ENCODE measurements at regions not wholly inside any gene's neighbourhood (a gene's known extent, or its start where the extent isn't known, plus 50 kb on each side); places are given as distances from the start of the nearest gene placed in this dataset.

DNA sequence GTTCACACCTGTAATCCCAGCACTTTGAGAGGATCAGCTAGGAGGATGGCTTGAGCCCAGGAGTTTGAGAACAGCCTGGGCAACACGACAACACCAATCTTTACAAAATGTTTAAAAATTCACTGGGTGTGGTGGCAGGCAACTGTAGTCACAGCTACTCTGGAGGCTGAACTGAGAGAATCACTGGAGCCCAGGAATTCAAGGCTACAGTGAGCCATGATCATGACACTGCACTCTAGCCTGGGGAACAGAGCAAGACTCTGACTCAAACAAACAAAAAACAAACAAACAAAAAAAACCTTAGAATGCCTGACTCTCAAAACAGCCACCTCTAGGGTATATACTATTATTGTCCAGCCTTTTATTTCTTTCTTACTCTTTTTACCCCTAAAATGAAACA is 56.5 kb upstream of the PAPSS2 start:
- WGBS (ENCODE audit: insufficient coverage, low coverage, missing lambda C conversion rate): 0% methylated on average over 1 of the region's 1 CpG
- DNase-seq (ENCODE audit: extremely low read depth in 1 of 4, low spot score in 3 of 4) (peak in 1 of 4 experiments; percentile 7), FAIRE-seq (peak; percentile 19), ATAC-seq (peak; percentile 64)
- no TSS peak for BruUV-seq (replicated peaks)
- Histone ChIP-seq H4K20me1 (replicated peaks; ENCODE audit: control insufficient read depth, insufficient read depth, low read length) (no peaks in the 10 kb centered on the region), H3K36me3 (ENCODE audit: control insufficient read depth, insufficient read depth, low read length) (no peaks in the 10 kb centered on the region), H3K79me2 (ENCODE audit: control insufficient read depth, insufficient read depth, low read length) (no peaks in the 10 kb centered on the region), H3K4me1 (replicated peaks in 1 of 2; ENCODE audit: control insufficient read depth in 2 of 2, insufficient read depth in 2 of 2, low read length in 2 of 2) (no peaks in the 10 kb centered on the region; a peak in 1 of 5 replicates), H3K27ac (ENCODE audit: extremely low read depth, low read depth, low read length) (no peak overlapping the region), H3K9me3 (replicated peaks; ENCODE audit: control insufficient read depth, insufficient read depth, low read depth, low read length) (no peaks in the 10 kb centered on the region), H3K27me3 (ENCODE audit: control insufficient read depth in 2 of 2, insufficient read depth in 2 of 2, low read length in 2 of 2) (peaks cover 0 to 2% of the 10 kb centered on the region in 2 experiments; a peak in 1 of 5 replicates), H3K4me2 (ENCODE audit: insufficient read depth, low read length) (no peak overlapping the region), H3K4me3 (no peak overlapping the region), H3K9me1 (ENCODE audit: control insufficient read depth, insufficient read depth, low read length) (no peaks in the 10 kb centered on the region), H2AFZ (ENCODE audit: low read depth, low read length) (no peak overlapping the region), H3K9ac (ENCODE audit: insufficient read depth in 1 of 2, low read depth in 2 of 2, low read length in 2 of 2) (no peak overlapping the region)
- POLR2A ChIA-PET: interaction anchor here (1.1 kb wide), 1 partner anchor 11 kb away, joined by 3 read pairs; no protein-coding TSS in a partner anchor
- in situ Hi-C loops (cut with MboI) (no loop called here), intact Hi-C loops (cut with micrococcal nuclease) (no loop called here)
- TF ChIP-seq NFE2 (IDR thresholded peaks at IDR 0.05; ENCODE audit: low read depth) (peak; percentile 44), ZNF253 (CRISPR knock-in tag; conservative IDR thresholded peaks at IDR 0.05) (no peak)
- CTCF ChIA-PET (ENCODE audit: low intra/inter-chr PET ratio): no interaction called here

DNA sequence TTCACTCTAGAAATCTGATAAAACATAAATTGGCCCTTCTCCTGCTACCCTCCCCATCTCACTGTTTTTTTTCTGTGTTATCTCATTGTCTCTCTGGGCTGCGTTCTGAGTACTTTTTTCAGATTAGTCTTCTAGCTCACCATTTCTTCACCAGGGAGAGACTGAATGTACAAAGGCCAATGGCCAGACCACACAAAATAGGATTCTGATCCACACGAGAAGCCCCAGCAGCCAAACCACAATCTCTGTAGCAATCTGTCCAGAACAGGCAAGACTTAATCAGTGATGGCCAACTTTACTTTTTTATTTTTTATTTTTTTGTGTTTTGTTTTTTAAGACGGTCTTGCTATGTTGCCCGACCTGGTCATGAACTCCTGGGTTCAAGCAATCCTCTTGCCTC is 55.9 kb upstream of the PAPSS2 start:
- POLR2A ChIA-PET: interaction anchor here (1.1 kb wide), 1 partner anchor 11 kb away, joined by 3 read pairs; no protein-coding TSS in a partner anchor
- H4K20me1 ChIP-seq (replicated peaks; ENCODE audit: control insufficient read depth, insufficient read depth, low read length): no peaks in the 10 kb centered on the region
- H3K9me1 ChIP-seq (ENCODE audit: control insufficient read depth, insufficient read depth, low read length): no peaks in the 10 kb centered on the region
- no peak overlapping the region for H2AFZ ChIP-seq (ENCODE audit: low read depth, low read length)
- no TSS peak for BruUV-seq (replicated peaks)
- no peak overlapping the region for H3K4me2 ChIP-seq (ENCODE audit: insufficient read depth, low read length)
- in situ Hi-C loops (cut with MboI) (no loop called here), intact Hi-C loops (cut with micrococcal nuclease) (no loop called here)
- no peak for ATAC-seq
- no peak for FAIRE-seq
- no peaks in the 10 kb centered on the region for H3K79me2 ChIP-seq (ENCODE audit: control insufficient read depth, insufficient read depth, low read length)
- no peak for DNase-seq (ENCODE audit: extremely low read depth in 1 of 4, low spot score in 3 of 4)
- WGBS (ENCODE audit: insufficient coverage, low coverage, missing lambda C conversion rate): 0% methylated on average over 4 of the region's 4 CpGs
- no peak overlapping the region for H3K4me3 ChIP-seq
- H3K9ac ChIP-seq (ENCODE audit: insufficient read depth in 1 of 2, low read depth in 2 of 2, low read length in 2 of 2): no peak overlapping the region
- H3K27ac ChIP-seq (ENCODE audit: extremely low read depth, low read depth, low read length): no peak overlapping the region
- no peaks in the 10 kb centered on the region; a peak in 1 of 5 replicates for H3K4me1 ChIP-seq (replicated peaks in 1 of 2; ENCODE audit: control insufficient read depth in 2 of 2, insufficient read depth in 2 of 2, low read length in 2 of 2)
- CTCF ChIA-PET (ENCODE audit: low intra/inter-chr PET ratio): no interaction called here
- H3K27me3 ChIP-seq (ENCODE audit: control insufficient read depth in 2 of 2, insufficient read depth in 2 of 2, low read length in 2 of 2): no peaks in the 10 kb centered on the region; a peak in 1 of 5 replicates
- H3K36me3 ChIP-seq (ENCODE audit: control insufficient read depth, insufficient read depth, low read length): no peaks in the 10 kb centered on the region
- H3K9me3 ChIP-seq (replicated peaks; ENCODE audit: control insufficient read depth, insufficient read depth, low read depth, low read length): no peaks in the 10 kb centered on the region
- TF ChIP-seq ETV5 (CRISPR knock-in tag; IDR thresholded peaks at IDR 0.05; ENCODE audit: low read depth): no peak
- no peak for TF ChIP-seq IFI16 (CRISPR knock-in tag; IDR thresholded peaks at IDR 0.05)
- TF ChIP-seq MEF2D (tag; conservative IDR thresholded peaks at IDR 0.05; ENCODE audit: low read depth): no peak
- no peak for TF ChIP-seq SPI1 (IDR thresholded peaks at IDR 0.05; ENCODE audit: borderline replicate concordance, low read depth, low read length)
- TF ChIP-seq, protein P1, sequence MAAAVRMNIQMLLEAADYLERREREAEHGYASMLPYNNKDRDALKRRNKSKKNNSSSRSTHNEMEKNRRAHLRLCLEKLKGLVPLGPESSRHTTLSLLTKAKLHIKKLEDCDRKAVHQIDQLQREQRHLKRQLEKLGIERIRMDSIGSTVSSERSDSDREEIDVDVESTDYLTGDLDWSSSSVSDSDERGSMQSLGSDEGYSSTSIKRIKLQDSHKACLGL (CRISPR knock-in tag; IDR thresholded peaks at IDR 0.05; ENCODE audit: borderline replicate concordance, poor library complexity, severe bottlenecking): no peak
- TF ChIP-seq, protein P2, sequence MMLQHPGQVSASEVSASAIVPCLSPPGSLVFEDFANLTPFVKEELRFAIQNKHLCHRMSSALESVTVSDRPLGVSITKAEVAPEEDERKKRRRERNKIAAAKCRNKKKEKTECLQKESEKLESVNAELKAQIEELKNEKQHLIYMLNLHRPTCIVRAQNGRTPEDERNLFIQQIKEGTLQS (IDR thresholded peaks at IDR 0.05): no peak
- TF ChIP-seq, protein P2 (CRISPR knock-in tag; conservative IDR thresholded peaks at IDR 0.05): no peak
- TF ChIP-seq ZNF76 (CRISPR knock-in tag; IDR thresholded peaks at IDR 0.05; ENCODE audit: borderline replicate concordance): no peak
- no peak for TF ChIP-seq SIN3A (IDR thresholded peaks at IDR 0.05; ENCODE audit: borderline replicate concordance in 2 of 2, control insufficient read depth in 1 of 2, low read depth in 2 of 2, low read length in 2 of 2)
- TF ChIP-seq, protein P3, sequence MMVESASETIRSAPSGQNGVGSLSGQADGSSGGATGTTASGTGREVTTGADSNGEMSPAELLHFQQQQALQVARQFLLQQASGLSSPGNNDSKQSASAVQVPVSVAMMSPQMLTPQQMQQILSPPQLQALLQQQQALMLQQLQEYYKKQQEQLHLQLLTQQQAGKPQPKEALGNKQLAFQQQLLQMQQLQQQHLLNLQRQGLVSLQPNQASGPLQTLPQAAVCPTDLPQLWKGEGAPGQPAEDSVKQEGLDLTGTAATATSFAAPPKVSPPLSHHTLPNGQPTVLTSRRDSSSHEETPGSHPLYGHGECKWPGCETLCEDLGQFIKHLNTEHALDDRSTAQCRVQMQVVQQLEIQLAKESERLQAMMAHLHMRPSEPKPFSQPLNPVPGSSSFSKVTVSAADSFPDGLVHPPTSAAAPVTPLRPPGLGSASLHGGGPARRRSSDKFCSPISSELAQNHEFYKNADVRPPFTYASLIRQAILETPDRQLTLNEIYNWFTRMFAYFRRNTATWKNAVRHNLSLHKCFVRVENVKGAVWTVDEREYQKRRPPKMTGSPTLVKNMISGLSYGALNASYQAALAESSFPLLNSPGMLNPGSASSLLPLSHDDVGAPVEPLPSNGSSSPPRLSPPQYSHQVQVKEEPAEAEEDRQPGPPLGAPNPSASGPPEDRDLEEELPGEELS (CRISPR knock-in tag; IDR thresholded peaks at IDR 0.05; ENCODE audit: borderline replicate concordance): no peak
- no peak for TF ChIP-seq POLR2AphosphoS2 (IDR thresholded peaks at IDR 0.05; ENCODE audit: low read length)

Measured in K562 (cell line).